HFFc6 (cell line): ENCODE measurements at regions not wholly inside any gene's neighbourhood (a gene's known extent, or its start where the extent isn't known, plus 50 kb on each side); places are given as distances from the start of the nearest gene placed in this dataset.
"Not testable (repeated sequence)": the region's sequence is repeated elsewhere in the genome, so short reads cannot be mapped to it uniquely, and the experiment has no call there.

ENCODE experiments used
- DNase-seq: peaks from one replicate; pipeline ENCODE4 v3.0.0-alpha.2; 2018
- H3K27ac Mint-ChIP-seq: 2 replicates; pipeline ENCODE4 v1.8.0; 2020; ENCODE audit warnings: mild to moderate bottlenecking, mixed read lengths
- H3K27me3 Mint-ChIP-seq: 2 replicates; pipeline ENCODE4 v1.8.0; 2021; ENCODE audit warnings: mild to moderate bottlenecking, moderate library complexity, mixed read lengths; ENCODE audit not compliant: insufficient read depth
- H3K36me3 Mint-ChIP-seq: 2 replicates; pipeline ENCODE4 v1.8.0; 2021; ENCODE audit warnings: low read depth, mixed read lengths
- H3K4me1 Mint-ChIP-seq: 2 replicates; pipeline ENCODE4 v1.8.0; 2020; ENCODE audit warnings: low read depth, mixed read lengths
- H3K4me3 Mint-ChIP-seq: 2 replicates; pipeline ENCODE4 v1.8.0; 2020; ENCODE audit warnings: mild to moderate bottlenecking, moderate library complexity, mixed read lengths
- H3K9me3 Mint-ChIP-seq: 2 replicates; pipeline ENCODE4 v1.8.0; 2020; ENCODE audit warnings: mild to moderate bottlenecking, mixed read lengths
- CTCF ChIP-seq: fragments of 200-600 bp; sonication (generic); IDR thresholded peaks from 2 replicates; pipeline ENCODE4 v1.5.0; 2021; ENCODE audit warnings: antibody characterized with exemption, mild to moderate bottlenecking

- Mint-ChIP-seq H3K4me3 (no peak overlapping the region), H3K4me1 (no peaks in the 10 kb centered on the region), H3K27ac (no peak overlapping the region), H3K9me3 (no peaks in the 10 kb centered on the region), H3K36me3 (no peaks in the 10 kb centered on the region), H3K27me3 (peaks cover 29% of the 10 kb centered on the region)
- TF ChIP-seq CTCF: no peak
- DNase-seq: no peak
These were observed 135.3 kb downstream of the PPIAL4G start for GRCh38 chr1:148347781-148348180.

- not testable (repeated sequence) for H3K9me3 Mint-ChIP-seq, H3K4me1 Mint-ChIP-seq, H3K4me3 Mint-ChIP-seq, H3K27ac Mint-ChIP-seq, H3K36me3 Mint-ChIP-seq
- peak; percentile 34 for DNase-seq
- peaks cover 23% of the 10 kb centered on the region for H3K27me3 Mint-ChIP-seq
- TF ChIP-seq CTCF: peak; percentile 73
These were observed 137.4 kb downstream of the PPIAL4G start for GRCh38 chr1:148345659-148346151.

- H3K4me1 Mint-ChIP-seq, H3K4me3 Mint-ChIP-seq, H3K27ac Mint-ChIP-seq, H3K36me3 Mint-ChIP-seq, H3K9me3 Mint-ChIP-seq, DNase-seq: not testable (repeated sequence)
- peaks cover 15% of the 10 kb centered on the region; the same call in 1 of the 2 replicates for H3K27me3 Mint-ChIP-seq
These were observed 138.5 kb downstream of the PPIAL4G start for GRCh38 chr1:148344651-148345050.

- not testable (repeated sequence) for H3K9me3 Mint-ChIP-seq, H3K36me3 Mint-ChIP-seq, H3K4me3 Mint-ChIP-seq, H3K27ac Mint-ChIP-seq, DNase-seq, H3K4me1 Mint-ChIP-seq
- peaks cover 24% of the 10 kb centered on the region for H3K27me3 Mint-ChIP-seq
These were observed 141.4 kb downstream of the PPIAL4G start for GRCh38 chr1:148341729-148342128.

- H3K9me3 Mint-ChIP-seq, H3K4me3 Mint-ChIP-seq, H3K27ac Mint-ChIP-seq, H3K36me3 Mint-ChIP-seq, DNase-seq: not testable (repeated sequence)
- Mint-ChIP-seq H3K4me1 (peaks cover 13% of the 10 kb centered on the region), H3K27me3 (peaks cover 44% of the 10 kb centered on the region)
These were observed 146.8 kb downstream of the PPIAL4G start for GRCh38 chr1:148336121-148336918.

GRCh38 chr1:148334339-148335130 is 148.6 kb downstream of the PPIAL4G start:
- Mint-ChIP-seq H3K36me3 (no peaks in the 10 kb centered on the region), H3K9me3 (no peaks in the 10 kb centered on the region), H3K4me3 (peak overlapping the region; percentile 91), H3K27ac (peak overlapping the region; percentile 94), H3K27me3 (peaks cover 60% of the 10 kb centered on the region), H3K4me1 (peaks cover 13% of the 10 kb centered on the region)
- DNase-seq: peak; percentile 90
- TF ChIP-seq CTCF: no peak

GRCh38 chr1:148333875-148334338 is 149.2 kb downstream of the PPIAL4G start:
- no peak for TF ChIP-seq CTCF
- Mint-ChIP-seq H3K4me3 (peak overlapping the region; percentile 91), H3K36me3 (no peaks in the 10 kb centered on the region), H3K27me3 (peaks cover 65% of the 10 kb centered on the region), H3K4me1 (peaks cover 13% of the 10 kb centered on the region), H3K9me3 (no peaks in the 10 kb centered on the region), H3K27ac (no peak overlapping the region)
- DNase-seq: no peak
